Uterus (tissue), 3 donors: ENCODE measurements at regions not wholly inside any gene's neighbourhood (a gene's known extent, or its start where the extent isn't known, plus 50 kb on each side); places are given as distances from the start of the nearest gene placed in this dataset.

Source experiments
- DNase-seq, 2 donors: peaks; one replicate each; pipeline ENCODE4 v3.0.0-alpha.2; 2019 to 2020
- H3K27ac ChIP-seq, 2 donors: fragments of 200-600 bp; sonication (generic); 1 replicate in 1 of 2; 2 replicates in 1 of 2; pipeline ENCODE4 v1.5.1; 2016 to 2018
- H3K27me3 ChIP-seq, 2 donors: fragments of 200-600 bp; sonication (generic); one replicate each; pipeline ENCODE4 v1.5.1; 2018 to 2019; ENCODE audit warnings: control low read depth in 1 of 2
- H3K36me3 ChIP-seq, 2 donors: fragments of 200-600 bp; sonication (generic); one replicate each; pipeline ENCODE4 v1.5.1; 2019; ENCODE audit warnings: control low read depth in 1 of 2
- H3K4me1 ChIP-seq, 2 donors: fragments of 200-600 bp; sonication (generic); one replicate each; pipeline ENCODE4 v1.5.1; 2018 to 2019; ENCODE audit warnings: control low read depth in 1 of 2
- H3K4me3 ChIP-seq, 2 donors: fragments of 200-600 bp; sonication (generic); 1 replicate in 1 of 2; 2 replicates in 1 of 2; pipeline ENCODE4 v1.5.1; 2018 to 2019; ENCODE audit warnings: mild to moderate bottlenecking in 1 of 2
- H3K9me3 ChIP-seq, 2 donors: fragments of 200-600 bp; sonication (generic); one replicate each; pipeline ENCODE4 v1.5.1; 2019; ENCODE audit warnings: control low read depth in 1 of 2
- POLR2A ChIP-seq, 2 donors: fragments of 450-650 bp; IDR thresholded peaks; one replicate each; pipeline ENCODE4 v1.6.1; 2016; ENCODE audit warnings: antibody characterized with exemption in 2 of 2, mild to moderate bottlenecking in 1 of 2, moderate library complexity in 1 of 2
- intact Hi-C: fragments of 100-400 bp; cut with DNase I; formaldehyde crosslinking; loops from one replicate; pipeline ENCODE4 v1.15.1; 2023; ENCODE audit warnings: low total_unique reads
- TF ChIP-seq, protein P1 (sequence below), 4 experiments: fragments of 200-600 bp in 2 of 4; fragments of 450-650 bp in 2 of 4; sonication (generic) in 2 of 4; IDR thresholded peaks; one replicate each; pipeline ENCODE4 v1.5.1; 2016 to 2019; ENCODE audit warnings: antibody characterized with exemption in 4 of 4, mild to moderate bottlenecking in 2 of 4, moderate library complexity in 1 of 4
- donor health status: DM: yes; HTN: yes; CAD: no.

DNA sequence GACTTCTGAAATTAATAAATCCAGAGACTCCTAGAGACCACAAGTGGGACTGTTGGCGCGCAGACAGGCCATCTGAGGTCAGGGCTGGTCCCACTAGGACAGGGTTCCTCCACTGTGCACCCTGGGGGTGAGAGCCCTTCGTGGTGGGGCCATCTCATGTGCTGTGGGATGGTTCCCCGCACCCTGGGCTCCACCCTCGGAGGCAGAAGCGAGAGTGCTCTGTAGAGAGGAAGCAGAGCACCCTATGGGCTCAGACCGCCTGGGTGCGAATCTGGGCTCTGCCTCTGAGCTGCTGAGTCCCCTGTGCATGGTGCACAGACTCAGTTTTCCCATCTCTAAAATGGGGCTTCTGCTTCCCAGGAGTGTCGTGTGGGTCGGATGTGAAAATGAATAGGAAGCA, 227.3 kb downstream of the NPHP4 start:
- Histone ChIP-seq H3K36me3 (no peaks in the 10 kb centered on the region), H3K27me3 (no peaks in the 10 kb centered on the region), H3K9me3 (no peaks in the 10 kb centered on the region), H3K4me1 (no peaks in the 10 kb centered on the region), H3K27ac (no peak overlapping the region), H3K4me3 (no peak overlapping the region)
- TF ChIP-seq POLR2A (IDR thresholded peaks at IDR 0.05): no peak
- TF ChIP-seq, protein P1, sequence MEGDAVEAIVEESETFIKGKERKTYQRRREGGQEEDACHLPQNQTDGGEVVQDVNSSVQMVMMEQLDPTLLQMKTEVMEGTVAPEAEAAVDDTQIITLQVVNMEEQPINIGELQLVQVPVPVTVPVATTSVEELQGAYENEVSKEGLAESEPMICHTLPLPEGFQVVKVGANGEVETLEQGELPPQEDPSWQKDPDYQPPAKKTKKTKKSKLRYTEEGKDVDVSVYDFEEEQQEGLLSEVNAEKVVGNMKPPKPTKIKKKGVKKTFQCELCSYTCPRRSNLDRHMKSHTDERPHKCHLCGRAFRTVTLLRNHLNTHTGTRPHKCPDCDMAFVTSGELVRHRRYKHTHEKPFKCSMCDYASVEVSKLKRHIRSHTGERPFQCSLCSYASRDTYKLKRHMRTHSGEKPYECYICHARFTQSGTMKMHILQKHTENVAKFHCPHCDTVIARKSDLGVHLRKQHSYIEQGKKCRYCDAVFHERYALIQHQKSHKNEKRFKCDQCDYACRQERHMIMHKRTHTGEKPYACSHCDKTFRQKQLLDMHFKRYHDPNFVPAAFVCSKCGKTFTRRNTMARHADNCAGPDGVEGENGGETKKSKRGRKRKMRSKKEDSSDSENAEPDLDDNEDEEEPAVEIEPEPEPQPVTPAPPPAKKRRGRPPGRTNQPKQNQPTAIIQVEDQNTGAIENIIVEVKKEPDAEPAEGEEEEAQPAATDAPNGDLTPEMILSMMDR (IDR thresholded peaks at IDR 0.05): no peak
- no peak for DNase-seq
- intact Hi-C loops: no loop called here

DNA sequence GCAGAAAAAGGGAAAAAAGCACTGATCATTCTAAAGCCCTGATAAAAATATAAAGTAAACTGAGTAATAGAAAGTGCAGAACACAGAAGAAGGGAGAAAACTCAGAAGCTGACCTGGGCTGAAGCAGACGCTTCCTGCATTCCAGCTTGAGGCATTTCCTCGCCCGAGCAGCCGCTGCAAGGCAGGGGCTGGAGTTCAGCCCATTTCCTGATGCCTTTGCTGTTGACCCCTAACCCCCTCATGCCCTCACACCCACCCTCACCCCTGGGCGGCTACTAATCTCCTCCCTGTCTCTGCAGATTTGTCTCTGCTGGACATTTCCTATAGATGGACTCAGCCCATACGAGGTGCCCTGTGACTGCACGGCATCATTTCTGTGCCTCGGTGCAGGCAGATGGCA, 227.8 kb downstream of the NPHP4 start:
- Histone ChIP-seq H3K4me1 (no peaks in the 10 kb centered on the region), H3K36me3 (no peaks in the 10 kb centered on the region), H3K9me3 (no peaks in the 10 kb centered on the region), H3K4me3 (no peak overlapping the region), H3K27me3 (no peaks in the 10 kb centered on the region), H3K27ac (no peak overlapping the region)
- DNase-seq: no peak
- TF ChIP-seq, protein P1 (IDR thresholded peaks at IDR 0.05): no peak
- TF ChIP-seq POLR2A (IDR thresholded peaks at IDR 0.05): no peak
- intact Hi-C loops: no loop called here

DNA sequence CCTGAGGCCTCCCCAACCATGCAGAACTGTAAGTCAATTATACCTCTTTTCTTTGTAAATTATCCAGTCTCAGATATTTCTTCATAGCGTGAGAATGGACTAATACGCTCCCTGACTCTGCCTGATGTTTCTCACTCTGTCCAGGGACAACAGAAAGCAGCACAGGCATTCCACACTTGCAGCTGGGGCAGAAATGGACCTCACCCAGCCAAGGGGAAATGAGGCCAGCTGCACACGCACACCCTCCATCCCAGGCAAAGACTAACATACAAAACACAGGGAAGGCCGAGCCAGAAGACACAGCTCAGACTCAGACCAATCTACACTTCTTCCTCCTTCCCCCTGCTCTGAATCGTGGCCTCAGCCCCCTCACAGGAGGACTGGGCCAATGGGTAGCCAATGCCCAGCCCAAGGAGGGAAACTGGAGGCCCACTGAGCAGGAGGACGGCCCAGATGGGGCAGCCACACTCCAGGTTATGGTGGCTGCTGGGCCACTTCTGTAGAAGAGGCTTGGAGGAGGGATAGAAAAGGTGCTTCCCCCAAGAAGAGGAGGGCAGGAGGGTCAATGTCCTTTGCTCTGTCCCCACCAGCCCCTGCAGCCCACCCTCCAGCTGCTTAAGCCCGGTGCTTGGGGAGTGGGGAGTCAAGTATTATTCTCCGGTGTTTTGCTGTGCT, 228.4 kb downstream of the NPHP4 start:
- intact Hi-C loops: no loop called here

DNA sequence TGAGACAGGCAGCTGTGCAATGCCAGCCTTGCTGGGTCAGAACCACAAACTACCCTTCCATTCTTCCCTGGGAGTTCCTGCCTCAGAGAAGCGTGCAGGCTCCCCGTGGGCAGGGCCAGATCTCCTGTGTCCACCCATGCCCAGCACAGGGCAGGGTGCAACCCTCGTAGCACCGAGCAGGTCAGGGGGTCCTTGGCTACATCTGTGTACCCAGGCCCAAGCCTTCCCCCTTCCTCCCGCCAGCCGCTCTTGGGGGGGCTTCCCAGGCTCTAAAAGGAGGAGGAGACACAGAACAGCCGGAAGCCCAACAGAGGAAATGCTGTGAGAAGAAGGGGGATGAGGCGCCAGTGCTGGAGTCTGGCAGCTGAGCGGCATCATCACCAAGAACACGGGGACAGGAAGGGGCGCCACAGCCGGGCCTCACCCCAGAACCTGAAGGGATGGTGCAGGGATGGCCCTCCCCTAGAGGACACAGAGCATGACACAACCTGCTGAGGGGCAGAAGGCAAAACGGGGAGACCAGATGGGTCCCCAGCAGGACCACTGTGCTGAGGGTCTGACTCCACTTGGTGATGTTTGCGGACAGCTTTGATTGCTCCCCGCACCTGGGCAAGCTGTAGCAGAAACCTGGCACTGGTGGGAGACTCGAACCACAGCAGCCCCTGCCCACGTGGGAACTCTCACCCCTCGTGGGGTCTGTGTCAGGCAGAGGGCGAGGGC, 233.2 kb downstream of the NPHP4 start:
- Histone ChIP-seq H3K4me3 (no peak overlapping the region), H3K9me3 (no peaks in the 10 kb centered on the region), H3K27me3 (no peaks in the 10 kb centered on the region), H3K36me3 (no peaks in the 10 kb centered on the region), H3K4me1 (no peaks in the 10 kb centered on the region), H3K27ac (no peak overlapping the region)
- TF ChIP-seq POLR2A (IDR thresholded peaks at IDR 0.05): no peak
- TF ChIP-seq, protein P1 (IDR thresholded peaks at IDR 0.05): no peak
- DNase-seq: no peak
- intact Hi-C loops: no loop called here

More for the DNA sequence above, 228.4 kb downstream of the NPHP4 start:
- Histone ChIP-seq H3K9me3 (no peaks in the 10 kb centered on the region), H3K4me1 (no peaks in the 10 kb centered on the region), H3K36me3 (no peaks in the 10 kb centered on the region), H3K4me3 (no peak overlapping the region), H3K27ac (no peak overlapping the region), H3K27me3 (no peaks in the 10 kb centered on the region)
- DNase-seq: no peak
- TF ChIP-seq POLR2A (IDR thresholded peaks at IDR 0.05): no peak
- TF ChIP-seq, protein P1 (IDR thresholded peaks at IDR 0.05): no peak
